DMS 273 treated with DMSO at 0.1 percent for 48 hours (cell line): ENCODE measurements at regions not wholly inside any gene's neighbourhood (a gene's known extent, or its start where the extent isn't known, plus 50 kb on each side); places are given as distances from the start of the nearest gene placed in this dataset.
"Not testable (repeated sequence)": the region's sequence is repeated elsewhere in the genome, so short reads cannot be mapped to it uniquely, and the experiment has no call there.

Experiments
- DNase-seq: peaks from one replicate; lab custom pipeline; 2025; lab: John Stamatoyannopoulos, UW

DNA sequence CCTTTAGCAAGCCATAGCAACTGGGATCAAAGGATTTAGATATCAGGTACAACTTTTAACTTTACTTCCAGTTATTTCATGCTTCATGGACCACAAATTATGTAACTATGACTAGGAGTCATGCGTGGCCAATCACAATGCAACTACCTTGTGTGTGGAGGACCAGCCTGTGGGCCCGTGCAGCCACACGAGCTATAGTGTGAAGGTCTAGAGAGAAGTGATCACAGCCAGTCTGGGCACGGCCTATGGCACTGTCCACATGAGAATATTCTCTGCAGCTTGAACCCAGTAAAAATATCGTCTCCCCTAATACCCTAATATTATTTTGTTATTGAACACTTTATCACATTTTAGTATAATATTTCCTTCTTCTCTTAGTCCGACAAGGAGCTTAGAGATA lies 464.9 kb upstream of the MIR17HG start:
- no peak for DNase-seq

DNA sequence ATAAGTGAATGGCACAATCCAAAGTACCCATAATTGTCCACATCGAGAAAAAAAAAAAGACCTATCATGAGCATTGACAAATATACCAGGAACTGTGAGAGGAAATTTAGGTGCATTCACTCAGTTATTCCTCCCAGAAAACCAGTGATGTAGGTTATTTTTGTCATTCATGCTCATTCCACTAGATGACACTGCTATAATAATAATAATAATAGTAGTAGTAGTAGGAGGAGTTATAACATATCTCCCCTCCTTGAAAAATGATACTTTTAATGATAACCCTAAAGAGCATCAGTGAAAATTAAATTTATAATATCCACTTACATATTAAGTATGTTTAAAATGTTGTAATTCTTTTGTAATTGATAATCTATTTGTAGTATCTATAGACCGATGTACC lies 463.9 kb upstream of the MIR17HG start:
- DNase-seq, result no peak

DNA sequence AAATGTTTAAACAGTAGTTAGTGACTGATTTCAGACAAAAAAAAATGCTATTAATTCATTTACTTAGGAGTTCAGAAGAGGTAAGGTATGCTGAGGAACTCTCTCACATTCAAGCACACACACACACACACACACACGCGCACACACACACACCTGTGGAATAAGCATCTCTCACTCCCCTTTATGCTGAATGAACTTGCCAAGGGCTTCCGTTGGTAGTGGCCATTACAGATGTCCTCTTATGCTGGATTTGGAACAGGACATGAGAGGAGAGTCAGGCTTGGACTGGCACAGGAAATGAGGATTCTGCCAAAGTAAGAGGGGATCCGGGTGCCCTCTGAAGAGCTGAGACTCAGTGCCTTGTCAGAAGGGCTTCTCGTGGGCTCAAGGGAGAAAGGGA lies 463.4 kb upstream of the MIR17HG start:
- DNase-seq, result no peak

DNA sequence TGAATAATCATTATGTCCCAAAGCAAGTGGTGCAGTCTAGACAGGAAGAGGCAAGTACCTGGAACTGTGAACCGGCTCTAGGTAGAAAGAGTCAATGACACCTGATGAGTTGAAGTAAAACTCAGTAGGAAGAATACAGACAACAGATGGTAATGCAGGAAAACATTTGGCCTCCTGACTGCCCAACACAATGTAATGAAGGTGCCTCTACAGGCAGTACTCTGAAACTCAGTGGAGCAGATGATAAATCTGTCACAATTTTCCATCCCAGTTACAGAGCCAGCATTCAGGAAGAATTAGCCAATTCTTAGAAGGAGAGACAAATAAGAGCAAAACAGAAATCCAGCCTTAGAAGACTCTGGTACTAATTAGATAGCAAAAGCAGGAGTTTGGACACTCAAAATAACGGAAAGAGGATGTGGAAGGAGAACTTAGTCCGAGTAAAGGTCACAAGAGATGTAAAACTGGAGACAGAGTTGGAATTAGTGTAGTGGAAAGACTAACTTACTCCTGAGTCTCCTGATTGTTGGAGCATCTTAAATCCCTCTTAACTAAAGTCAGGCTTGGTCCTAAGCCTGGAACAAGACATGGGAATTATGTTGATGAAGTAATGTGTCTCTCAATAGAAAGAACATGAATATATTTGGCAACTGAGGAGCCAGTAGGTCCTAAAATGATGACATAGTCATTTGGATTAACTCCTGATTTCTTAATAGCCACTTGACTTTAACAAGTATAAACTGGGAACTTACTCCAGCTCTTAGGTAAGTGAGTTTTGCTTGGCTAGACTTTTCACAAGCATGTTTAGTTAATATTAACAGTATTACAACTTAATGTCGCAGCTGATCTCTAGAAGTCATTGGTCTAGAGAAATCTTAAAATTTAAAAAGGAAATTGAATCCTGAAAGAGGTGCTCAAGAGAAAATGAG lies 457.3 kb upstream of the MIR17HG start:
- no peak for DNase-seq

DNA sequence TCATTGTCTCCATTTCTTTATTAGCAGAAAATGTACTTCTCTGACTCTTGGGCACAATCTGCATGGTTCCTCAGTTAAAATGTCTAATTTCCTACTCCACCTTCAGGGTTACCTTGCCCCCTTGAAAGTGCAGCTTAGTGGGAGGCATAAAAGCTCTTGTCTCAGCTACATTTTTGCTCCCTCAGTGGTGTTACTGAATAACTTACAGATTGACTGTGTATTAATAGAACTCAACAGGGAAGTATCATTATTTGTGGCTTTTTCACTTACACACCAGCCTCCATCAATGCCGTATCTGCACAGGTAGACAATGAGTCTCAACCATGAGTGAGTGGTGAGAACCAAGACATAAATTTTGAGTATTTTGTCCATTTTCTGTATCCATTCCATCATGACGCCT lies 456.2 kb upstream of the MIR17HG start:
- no peak for DNase-seq

DNA sequence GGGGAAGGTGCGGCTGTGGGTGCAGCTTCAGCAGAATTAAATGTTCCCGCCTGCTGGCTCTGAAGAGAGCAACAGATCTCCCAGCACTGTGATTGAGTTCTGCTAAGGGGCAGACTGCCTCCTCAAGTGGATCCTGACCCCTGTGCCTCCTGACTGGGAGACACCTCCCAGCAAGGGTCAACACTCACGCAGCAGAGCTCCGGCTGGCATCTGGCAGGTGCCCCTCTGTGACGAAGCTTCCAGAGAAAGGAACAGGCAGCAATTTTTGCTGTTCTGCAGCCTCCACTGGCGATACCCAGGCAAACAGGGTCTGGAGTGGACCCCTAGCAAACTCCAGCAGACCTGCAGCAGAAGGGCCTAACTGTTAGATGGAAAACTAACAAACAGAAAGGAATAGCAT lies 454.3 kb upstream of the MIR17HG start:
- not testable (repeated sequence) for DNase-seq

DNA sequence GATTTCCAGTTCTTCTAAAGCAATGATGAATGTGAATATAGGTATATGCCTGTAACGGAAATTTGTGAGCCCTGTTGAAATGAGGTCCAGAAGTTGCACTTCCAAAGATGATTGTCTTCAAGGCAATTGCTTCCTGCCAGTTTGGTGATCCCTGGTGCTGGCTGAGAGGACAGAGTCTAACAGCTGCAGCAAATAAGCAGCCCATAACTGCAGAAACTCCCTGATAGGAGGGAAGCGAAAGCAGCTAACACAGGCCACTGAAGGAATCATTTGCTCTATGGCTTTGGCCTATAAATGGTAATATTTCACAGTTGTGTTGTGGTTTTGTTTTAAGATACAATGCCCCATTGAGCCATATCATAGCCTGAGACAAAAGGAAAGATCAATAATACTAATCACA lies 451.5 kb upstream of the MIR17HG start:
- DNase-seq, result no peak

DNA sequence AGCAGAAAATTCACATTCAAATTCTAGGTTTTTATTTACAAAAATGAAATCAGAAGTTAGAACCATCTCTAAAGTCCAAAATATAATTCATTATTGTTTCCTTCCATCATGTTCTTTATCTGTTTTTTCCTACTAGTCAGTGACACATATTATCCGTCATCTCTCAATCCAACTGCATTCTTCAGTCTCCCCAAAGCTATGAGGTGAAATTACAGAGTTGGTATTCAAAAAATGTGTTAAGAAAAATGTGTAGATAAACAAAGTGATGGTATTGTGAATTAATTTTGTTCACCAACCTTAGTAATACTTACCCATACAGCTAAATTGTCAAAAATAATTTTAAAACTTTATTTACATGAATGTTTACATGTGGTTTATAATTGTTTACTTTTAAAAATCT lies 448.7 kb upstream of the MIR17HG start:
- DNase-seq, result no peak

DNA sequence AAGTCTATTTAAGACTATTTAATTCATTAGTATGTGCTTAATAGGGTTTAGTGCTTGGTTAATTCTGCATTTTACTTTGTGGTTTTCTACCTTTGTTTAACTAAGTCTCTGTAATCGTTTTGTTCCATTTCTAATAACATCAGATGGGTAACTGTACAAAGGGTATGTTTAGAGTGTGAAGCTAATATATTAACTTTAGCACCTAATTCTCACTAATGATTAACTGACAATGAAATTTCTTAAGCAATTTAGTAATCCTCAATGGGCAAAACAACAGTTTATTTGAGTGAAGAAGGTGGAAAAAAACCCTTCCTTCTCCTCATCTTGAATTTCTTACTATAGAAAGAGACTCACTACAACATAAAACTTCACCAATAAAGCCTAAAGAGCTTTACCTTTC lies 448.1 kb upstream of the MIR17HG start:
- no peak for DNase-seq

DNA sequence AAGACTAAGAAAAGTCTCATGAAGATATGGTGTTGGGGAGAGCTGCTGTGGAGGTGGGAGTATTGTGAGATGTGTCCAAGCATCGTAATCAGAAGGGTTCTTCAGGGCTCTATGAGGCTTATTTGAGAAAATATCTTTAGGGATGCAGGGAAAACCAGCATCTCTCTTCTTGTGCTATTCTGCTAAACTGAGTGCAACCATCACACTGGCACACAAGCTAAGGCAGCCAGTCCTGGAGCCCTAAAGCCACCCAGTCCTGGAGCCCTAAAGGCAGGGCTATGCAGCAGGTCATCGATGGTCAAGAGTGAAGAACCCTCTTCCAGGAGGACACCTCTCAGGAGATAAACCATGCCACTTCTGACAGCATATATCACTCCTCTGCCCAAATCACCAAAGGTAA lies 445.2 kb upstream of the MIR17HG start:
- no peak for DNase-seq

DNA sequence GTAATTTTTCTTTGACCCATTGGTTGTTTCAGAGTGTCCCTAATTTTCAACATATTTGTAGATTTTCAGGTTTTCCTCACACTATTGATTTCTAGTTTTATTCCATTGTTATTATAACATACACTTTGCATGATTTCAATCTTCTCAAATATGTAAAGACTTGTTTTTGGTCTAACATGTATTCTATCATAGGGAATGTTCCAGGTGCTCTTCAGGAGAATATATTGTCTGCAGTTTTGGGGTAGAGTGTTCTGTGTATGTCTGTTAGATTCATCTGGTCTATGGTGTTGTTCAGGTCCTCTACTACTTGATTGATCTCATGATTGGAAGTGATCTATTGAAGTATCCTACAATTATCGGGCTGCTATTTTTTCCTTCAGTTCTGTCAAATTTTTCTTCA lies 440.9 kb upstream of the MIR17HG start:
- no peak for DNase-seq

DNA sequence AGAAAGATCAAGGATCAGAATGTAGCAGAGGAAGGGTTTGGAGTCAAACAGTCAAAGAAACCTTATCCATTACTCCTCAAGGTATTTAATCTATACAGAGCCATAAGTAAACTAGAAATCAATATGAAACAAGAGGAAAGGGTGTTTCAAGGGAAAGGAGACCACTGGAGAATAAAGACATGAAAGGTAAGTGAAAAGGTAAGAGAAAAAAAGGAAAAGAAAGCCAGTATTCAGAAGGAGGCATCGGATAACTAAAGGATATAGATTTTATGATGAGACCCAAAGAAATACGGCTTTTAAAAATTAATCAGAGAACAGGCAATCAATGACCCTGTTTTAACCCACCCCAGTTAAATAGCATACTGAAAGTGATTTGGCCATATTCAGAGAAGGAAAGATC lies 438.7 kb upstream of the MIR17HG start:
- no peak for DNase-seq

DNA sequence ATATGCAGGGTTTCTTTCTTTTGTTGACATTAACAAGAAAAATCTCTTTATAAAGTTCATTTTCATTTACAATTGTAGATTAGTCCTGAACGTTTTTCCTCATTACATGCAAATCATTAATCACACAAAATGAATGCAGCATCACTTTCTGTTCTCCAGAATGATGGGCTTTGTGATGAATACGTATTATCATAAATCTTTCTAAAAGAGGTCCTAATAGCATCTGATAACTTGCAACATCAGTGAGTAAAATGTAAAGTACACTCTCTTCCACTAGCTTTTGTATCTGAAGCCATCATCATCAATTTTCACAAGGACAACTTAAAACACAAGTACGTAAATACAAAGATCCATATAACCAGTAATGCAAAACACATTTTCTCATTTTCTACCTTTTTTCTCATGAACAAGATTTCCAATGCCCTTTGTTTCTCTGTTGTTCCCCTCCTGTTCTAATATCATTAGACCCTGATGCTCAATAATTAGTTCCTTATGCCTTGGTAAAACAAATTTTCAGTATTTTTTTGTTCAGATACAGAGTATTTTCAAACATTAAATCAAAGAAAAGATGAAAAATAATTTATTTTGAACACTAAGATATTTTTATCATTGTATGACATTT lies 437.4 kb upstream of the MIR17HG start:
- DNase-seq, result no peak

DNA sequence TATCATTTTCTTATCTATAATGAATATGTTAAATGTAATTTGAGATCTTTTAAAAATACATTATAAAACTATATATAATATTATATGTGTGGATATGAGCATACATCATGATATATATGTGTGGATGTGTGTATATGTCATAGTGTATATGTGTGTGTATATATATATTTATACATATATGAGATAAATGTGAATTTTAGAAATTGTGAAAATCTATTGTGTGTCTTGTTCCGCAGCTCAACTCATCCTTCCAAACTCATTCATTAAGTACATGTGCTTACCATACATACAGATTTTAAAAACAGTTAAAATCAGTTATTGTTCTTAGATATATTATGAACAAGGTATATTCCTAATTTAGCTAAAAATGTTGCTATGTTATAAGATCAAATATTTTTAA lies 435.2 kb upstream of the MIR17HG start:
- no peak for DNase-seq

DNA sequence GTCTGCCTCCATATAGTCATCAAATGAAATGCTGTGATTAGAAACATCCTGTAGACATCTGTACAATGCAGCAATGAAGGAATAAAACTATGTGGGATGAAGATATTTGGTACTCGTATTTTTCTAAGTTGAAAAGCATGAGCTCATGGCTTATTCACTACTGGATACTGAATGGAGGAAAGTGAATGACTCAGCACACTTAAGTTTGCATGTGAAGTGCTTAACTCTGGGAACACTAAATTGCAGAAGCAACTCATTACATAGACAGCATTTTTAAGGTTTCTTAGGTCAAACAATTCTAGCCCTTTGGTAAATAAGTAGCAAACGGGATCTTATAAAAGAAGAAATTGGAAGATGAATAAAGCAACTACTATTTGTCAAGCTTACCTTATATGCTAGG lies 429.0 kb upstream of the MIR17HG start:
- no peak for DNase-seq

DNA sequence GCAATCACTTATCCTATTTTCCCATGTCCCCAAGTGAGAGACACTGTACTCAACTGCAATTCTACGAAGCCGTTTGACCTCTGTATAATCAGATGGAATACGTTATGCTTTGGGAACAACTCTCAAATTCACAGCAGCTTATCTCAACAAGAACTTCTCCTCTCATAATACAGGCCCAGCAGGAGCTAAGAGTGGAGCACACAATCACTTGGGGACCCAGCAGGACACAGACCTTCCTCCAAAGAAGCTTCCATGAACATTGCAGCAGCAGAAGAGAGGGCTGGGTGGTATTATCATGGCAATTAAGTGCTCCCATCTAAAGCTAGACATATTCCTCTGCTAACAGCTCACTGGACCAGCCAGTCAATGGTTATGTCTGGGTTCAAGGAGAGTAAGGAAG lies 428.3 kb upstream of the MIR17HG start:
- no peak for DNase-seq

DNA sequence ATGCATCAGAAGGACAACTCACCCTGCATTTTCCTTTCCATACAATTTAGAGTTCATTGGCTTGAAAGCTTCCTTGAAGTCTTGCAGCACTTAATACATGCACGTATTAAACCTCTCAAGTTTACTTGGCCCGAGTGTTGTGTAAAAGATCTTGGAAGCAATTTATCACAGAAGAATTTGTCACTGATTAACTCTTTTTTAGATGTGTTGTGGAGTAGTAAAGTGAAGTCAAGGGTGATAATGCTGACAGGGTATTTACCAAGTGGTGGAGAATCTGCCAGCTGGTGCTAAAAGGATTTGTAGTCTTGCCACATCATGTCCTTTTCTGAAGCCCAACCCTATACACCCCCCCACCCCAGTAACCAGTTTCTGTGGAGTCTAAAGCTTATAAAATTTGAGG lies 421.0 kb upstream of the MIR17HG start:
- DNase-seq, result no peak

DNA sequence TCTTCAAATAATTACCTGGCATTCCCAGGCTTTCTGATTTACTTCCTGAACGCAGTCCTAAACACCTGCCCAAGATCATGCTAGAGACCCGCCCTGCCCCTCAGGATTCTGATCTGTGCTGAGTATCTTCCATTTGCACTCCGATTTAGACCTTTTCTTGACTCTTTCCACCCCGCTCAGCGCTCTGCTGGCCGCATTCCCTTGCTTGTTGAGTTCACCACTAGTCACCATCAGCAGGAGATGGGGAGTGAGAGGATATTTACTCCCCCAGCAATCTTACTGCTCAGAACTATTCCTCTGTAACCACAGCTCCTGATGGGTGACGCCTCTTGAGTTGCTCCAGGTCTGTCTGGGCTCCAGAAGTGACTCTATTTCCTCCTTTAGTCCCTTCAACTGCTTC lies 419.4 kb upstream of the MIR17HG start:
- DNase-seq, result no peak

DNA sequence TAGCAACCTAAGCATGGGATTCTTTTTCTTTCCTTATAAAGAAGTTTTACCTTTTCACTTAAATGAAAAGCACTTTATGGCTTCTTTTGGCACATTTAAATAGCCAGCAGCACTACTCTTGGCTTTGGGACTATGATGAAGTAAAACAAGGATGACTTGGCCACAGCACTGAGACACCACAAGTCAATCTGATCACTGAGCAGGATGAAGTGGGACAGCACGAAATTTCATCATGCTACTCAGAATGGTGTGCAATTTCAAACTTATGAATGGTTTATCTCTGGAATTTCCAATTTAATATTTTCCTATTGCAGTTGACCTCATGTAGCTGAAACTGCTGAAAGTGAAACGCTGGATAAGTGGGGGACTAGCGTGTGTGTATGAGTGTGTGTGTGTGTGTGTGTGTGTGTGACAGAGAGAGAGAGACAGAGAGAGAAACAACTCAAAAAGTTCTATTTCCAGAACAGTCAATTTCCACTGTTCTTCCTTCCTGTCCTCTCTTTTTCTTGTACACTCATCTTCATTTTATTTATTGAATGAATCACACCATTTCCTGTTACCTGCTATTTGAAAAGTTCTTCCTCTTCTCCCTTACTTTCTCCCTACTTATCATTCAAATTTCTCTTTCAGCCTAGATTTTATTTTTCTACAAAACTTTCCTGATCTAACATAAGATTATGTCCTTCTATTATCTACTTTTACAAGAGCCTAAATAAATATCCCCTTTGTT lies 414.2 kb upstream of the MIR17HG start:
- DNase-seq, result no peak

DNA sequence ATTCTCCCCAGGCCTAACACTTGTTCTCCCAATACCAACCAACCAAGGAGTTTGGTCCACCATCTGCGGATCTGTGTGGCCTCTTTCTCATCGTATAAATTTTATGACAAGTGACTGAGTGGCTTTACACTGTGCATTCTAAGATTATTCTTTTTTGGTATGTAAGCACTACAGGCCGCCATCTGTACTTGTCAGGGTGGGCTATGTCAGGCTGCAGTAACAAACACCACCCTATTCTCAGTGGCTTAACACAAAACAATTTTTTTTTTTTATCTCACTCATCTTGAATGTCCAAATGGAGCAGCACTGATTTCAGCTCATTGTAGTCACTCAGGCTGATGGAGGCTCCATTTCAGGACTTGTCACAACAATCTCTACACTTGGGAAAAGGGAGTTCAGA lies 412.7 kb upstream of the MIR17HG start:
- DNase-seq, result no peak

DNA sequence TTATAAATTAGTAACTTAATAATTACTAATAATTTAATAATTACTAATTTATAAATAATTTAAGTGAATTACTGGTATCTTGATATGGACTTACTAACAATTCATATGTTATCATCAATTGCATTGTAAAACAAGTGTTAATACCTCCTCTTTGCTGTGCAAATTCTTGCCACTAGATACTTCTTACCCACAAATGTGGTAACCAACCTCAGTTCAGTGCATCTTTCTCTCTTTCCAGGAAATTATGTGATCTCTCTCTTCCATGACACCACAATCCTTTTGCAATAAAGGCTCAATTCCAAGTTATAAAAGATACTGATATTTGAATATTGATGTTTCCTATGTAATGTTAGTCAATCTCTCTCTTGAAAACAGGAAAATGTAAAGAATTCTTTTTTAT lies 408.6 kb upstream of the MIR17HG start:
- no peak for DNase-seq

DNA sequence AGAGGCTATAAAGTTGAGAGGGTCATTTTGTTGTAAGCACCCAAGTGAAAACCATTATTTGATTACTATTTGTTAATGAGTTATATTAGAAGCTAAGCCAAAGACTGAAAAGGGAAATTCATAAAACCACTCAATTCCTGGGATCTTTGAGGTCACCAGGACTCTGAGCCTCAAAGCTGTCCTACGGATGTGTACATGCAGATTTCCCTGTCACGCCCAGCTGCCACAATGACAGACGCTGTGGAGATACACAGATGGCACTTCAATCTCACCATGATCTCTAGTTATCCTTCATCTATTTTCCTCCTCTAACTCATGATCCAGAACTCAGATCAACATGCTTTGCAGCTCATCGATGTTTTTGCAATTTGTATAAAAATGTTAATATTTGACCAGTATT lies 403.5 kb upstream of the MIR17HG start:
- no peak for DNase-seq

DNA sequence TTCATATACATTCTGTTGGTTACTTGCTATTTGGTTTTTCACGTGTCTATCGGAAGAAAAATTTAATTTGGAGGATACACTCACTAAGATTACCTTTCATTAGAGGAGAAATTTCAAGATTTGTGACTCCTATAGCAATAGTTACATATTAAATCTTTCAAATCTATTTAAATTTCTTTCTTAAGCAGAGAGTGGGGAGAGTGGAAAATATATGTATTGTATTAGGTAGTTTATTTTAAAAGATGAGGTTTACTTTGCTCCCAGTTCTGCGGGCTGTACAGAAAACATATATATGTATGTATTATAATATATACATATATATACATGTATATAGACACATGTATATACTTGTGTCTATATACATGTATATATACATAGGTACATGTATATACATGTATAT lies 402.3 kb upstream of the MIR17HG start:
- DNase-seq, result not testable (repeated sequence)
